HG03045 (cell line): ENCODE measurements at regions not wholly inside any gene's neighbourhood (a gene's known extent, or its start where the extent isn't known, plus 50 kb on each side); places are given as distances from the start of the nearest gene placed in this dataset.

Experiments
- ATAC-seq: cut with Tn5 transposase; IDR thresholded peaks from one replicate; pipeline ENCODE4 v1.9.1; 2021; ENCODE audit warnings: mild to moderate bottlenecking, moderate library complexity; ENCODE audit not compliant: unreplicated experiment

DNA sequence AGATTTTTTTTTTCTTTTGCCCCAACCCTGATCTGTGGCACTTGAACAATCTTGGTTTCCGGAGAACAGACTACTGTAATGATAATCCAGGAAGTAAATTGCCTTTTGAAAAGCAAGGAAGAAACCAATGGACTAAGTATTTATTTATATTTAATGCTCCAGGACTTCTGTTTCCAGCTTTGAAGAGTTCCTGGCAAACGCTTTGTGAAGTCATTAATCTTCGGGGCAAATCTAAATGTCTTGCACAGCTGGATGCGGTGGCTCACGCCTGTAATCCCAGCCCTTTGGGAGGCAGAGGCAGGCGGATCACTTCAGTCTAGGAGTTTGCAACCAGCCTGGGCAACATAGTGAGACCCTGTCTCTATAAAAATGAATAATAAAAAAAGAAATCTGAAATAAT is 135.1 kb upstream of the GATA6 start:
- ATAC-seq = no peak

DNA sequence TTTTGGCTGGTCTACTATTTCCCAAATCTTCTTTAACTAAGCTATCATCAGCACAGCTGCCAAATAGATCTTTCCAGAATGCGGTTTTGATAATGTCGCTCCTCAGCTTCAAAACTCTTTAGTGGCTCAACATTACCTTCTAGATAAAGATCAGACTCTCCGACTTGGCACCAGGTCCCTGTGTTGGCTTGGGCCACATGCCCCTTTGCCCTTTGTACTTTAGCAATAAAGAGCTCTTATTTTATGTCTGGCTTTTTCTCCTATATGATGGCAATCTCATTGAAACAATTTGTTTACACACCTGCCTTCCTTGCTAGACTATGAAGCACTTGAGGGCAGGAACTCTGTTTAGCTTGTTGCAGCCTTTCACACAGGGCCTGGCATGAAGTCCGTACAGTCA is 128.9 kb upstream of the GATA6 start:
- no peak for ATAC-seq

DNA sequence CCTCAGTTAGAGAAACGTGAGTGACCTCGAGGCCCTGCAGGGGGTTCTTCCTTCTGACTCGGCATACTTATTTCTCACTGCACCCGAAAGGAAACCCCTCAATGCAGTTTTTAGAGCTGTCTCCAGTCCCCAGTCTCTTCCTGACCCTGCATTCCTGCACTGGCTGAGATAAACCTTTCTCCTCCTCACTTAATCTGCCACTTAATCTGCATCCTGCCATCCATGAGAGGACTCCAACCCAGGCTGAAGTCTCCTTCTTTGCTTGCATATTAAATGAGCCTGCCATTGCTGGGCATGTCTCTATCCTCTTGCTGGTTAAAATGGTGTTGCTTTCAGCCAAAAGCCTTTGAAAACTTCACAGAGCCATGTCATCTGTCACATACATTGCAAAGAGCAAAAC is 125.6 kb upstream of the GATA6 start:
- ATAC-seq = no peak

DNA sequence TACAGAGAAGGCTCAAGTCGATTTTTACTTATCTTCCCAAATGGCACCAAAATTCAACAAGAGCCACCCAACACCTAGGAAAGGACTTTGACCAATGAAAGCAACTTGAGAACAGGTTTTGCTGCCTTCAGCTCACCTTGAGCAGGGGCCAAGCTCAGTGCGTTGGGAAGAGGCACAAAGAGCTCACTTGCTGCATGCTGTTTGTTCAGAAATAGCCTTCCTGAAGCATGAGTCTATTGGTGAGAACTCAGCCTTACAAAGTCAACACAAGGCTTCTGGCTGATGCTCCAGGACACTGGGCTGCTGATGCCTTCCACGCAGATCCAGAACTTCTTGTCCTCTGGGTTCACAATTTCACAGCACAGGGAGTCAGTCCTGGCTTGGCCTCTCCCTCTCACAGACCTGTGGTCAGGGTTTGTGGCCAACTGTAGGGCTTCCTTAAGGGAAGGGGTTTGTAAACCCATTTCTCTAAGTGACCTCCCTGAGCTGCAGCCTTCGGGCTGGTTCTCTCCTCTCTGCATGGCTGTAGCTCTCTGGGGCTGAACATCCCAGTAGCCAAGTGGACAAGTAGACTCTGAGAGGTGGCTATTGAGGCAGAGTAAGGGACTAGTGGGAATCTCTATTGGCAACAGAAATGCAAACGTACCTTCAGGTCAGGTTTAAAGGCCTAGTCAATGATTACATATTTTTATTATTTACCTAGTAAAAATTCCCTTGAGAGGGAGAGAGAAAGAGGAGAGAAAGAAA is 124.7 kb upstream of the GATA6 start:
- ATAC-seq = no peak

DNA sequence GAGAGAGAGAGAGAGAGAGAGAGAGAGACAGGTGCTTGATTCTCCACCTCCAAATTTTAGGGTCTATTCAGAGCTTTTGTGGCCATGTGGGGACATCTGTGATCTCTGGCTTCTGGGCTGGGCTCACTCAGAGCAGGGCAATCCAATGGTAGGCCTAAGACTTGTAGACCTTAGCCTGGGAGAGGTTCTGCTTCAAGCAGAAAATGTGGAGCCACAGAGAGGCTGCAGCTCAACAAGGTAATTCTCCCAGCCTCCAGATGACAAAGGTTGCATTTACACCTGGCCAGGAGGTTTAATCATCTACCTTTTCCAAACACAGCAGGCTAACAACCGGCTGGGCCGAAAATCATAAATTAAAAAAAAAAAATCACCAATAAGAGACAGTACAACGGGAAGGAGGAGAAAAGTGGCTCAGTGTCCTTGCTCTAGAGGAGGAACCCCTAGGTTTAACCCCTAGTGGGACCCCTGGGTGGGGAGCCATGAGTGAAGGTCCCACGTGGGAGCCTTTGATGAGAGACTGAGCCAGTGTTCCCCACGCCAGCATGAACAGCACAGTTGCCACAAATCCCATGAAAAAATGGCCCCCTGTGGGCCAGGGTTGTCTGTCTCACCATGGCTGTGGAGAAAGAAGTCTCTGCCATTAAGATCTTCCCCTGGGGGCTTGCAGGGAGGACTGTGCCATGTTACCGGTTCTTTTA is 124.0 kb upstream of the GATA6 start:
- ATAC-seq = no peak

DNA sequence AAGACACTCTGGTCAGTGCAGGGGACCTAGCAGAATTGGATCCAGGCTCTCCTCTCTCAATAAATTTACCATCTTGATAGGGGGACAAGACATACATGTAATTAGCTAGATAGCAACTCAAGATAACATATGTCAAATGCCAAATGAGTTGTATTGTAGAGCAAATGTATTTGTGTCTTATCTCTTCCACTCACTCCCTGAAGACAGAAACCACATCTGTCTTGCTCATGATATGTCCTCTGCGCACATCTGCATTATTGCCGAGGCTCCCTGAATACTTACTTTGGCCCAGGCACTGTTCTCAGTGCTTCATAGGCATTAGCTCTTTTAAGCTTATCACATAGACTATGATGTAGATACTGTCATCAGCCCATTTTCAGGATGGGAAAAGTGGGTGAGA is 122.9 kb upstream of the GATA6 start:
- ATAC-seq = no peak

DNA sequence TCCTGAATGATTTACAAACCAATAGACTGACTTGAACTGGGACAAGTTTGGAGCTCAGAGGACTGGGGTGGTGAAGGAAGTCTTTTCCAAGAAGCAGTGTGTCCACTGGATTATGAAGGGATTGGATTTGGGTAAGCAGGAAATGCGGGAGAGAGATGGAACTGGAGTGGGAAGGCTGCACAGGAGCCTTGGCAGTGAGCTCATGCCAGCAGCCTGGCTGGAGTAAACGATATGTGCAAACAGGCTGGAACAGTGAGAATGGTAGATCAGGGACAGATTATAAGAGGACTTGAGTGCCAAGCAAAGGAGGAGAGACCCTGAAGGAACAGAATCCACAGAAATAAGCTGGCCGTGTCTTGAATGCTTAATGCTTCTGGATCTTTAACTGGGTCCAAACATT is 121.9 kb upstream of the GATA6 start:
- no peak for ATAC-seq

DNA sequence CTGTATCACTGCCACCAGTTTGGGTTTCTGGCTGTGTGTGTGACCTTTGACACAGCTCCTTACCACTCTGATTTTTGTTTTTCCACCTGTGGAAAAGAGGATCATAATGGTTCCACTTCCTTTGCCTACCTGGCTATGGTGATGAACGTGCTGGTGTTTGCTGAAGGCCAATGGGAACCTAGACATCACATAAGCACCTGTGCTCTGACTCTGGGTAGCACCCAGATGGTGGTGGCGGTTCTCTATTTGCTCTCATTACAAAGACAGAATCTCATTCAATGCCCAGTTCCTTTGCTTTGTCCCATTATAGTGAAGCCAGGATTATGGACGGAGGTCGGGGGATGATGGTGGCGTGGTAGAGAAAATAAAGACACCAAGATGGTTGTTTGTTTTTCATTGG is 121.2 kb upstream of the GATA6 start:
- ATAC-seq = no peak

DNA sequence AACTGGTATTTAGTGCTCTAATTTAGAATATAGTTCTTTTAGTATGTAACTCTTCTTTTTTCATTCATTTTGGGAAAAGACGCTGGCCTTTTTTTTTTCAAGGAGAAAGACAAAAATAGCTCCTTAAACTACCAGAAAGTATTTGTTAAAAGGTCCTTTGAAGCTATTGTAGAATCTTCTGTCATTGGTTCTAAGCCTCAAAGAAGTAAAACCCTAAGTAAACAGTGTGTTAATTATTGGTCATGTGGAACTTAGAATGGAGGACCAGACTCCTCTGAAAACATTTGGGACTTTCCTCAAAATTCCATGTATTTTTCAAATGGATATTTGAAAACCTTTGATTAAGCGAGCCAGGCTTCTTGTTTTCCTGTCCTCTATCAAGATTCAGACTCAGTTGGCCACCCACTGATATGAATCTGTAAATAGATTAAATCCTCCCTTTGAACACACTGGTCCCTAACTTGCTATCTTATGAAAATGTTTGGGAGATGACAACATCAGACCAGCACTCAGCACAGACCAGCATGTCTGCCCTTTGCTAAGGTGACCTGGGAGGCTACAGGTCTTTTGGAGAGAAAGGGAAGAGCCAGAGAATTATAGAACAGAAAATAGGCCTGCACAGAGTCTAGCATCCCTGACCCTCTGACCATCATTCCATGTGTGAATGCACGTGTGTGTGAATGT is 120.3 kb upstream of the GATA6 start:
- no peak for ATAC-seq

DNA sequence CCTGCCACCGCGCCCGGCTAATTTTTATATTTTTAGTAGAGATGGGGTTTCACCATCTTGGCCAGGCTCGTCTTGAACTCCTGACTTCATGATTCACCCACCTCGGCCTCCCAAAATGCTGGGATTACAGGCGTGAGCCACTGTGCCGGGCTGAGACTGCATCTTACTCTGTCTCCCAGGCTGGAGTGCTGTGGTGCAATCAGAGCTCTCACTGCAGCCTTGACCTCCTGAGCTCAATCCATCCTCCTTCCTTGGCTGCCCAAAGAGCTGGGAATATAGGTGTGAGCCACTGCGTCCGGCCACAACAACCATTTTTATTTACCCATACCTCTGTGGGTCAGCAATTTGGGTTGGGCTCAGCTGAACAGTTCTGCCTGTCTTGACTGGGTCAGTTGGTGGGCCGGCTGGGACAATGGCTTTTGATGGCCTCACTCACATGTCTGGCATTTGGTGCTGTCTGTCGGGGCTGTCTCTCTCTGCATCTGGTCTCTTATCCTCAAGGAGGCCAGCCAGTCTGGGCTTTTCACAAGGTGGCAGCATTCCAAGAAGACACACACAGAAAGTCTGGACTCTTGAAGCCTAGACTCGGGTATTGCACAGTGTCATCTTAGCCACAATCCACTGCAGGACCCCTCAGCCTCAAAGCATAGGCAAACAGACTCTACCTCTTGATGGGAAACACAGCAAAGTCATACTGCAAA is 116.8 kb upstream of the GATA6 start:
- ATAC-seq = no peak

DNA sequence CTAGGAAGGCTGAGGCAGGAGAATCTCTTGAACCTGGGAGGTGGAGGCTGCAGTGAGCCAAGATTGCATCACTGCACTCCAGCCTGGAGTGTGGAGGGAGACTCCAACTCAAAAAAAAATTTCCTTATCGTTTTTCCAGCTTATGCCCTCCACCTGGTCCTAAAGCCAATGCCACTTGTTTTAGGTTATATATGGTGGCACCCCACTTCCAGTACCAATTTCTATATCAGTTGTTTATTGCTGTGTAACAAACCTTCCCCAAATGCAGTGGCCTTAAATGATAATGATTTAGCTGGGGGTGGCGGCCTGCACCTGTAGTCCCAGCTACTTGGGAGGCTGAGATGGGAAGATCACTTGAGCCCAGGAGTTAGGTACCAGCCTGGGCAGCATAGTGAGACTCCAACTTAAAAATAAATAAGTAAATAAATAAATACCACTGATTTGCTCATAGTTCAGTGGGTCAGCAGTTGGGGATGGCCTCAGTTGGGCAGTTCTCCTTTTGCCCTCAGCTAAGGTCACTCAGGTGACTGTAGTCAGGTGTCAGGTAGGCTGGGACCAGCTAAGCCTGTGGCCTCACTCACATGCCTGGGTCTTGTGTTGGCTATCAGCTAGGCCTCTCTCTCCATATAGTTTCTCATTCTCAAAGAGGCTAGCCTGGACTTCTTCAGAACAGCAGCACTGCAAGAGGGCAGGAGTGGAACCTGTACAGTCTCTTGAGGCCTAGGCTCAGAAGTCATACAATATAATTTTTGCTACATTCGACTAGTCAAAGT is 113.7 kb upstream of the GATA6 start:
- ATAC-seq = no peak

DNA sequence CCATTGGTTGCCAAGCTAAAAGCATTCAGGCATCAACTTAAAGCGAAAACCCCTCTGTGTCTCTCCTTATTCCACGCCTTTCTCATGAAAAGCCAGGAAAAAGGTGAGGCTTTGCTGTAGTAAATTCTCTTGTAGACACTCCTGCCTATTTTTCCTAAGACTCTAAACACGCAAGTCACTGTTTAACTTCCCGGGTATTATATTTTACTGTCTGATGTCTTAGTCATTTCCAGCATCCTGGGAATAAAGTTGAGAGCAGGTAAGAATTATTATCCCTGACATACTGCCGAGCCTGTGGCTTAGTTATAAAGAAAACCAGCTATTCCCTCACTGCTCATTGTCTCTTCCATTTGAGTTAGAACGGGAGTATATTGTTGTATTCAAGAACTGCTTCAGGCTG is 112.4 kb upstream of the GATA6 start:
- ATAC-seq = no peak

DNA sequence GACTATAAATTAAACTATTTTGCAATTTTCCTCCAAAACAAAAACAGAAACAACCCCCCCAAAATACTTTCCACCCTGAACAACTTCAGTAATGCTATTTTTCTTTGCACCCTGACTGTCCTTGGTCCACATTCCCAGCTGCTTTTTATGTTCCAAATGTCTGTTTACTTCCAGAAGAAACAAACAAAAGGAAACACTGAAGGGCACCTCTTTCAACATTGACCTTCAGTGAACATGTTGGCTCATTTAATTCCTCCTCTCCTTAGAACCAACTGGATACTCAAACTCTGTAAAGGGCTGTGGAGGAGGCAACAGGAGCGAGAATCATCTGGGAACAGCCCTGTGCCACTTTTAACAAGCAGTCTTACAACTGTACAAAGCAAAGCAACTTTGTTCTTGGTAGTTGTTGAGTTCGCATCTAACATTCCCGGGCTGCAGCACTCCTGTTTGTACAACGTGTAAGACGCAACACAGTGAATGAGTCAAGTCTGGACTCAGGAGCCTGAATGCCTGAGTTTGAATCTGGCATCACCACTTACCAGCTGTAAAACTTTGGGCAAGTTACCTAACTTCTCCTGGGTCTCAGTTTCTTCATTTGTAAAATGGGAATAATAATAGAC is 111.4 kb upstream of the GATA6 start:
- no peak for ATAC-seq

DNA sequence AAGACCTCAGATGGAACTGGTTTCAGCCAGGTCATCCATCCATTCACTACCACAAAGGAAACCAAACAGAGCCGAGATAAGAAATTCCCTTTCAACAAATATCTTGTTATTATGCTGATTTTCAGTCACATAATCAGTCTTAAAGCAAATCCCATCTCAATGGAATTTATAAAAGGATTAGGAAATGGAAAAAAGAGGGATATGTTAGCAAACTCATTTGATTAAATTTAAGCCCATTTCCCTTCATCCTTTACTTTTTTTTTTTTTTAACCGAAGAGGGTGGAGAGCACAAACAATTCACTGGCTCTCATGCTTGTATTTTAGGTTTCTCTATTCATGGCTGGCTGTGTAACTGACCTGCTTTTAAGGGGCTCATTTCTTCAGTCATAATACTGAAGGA is 109.0 kb upstream of the GATA6 start:
- no peak for ATAC-seq

DNA sequence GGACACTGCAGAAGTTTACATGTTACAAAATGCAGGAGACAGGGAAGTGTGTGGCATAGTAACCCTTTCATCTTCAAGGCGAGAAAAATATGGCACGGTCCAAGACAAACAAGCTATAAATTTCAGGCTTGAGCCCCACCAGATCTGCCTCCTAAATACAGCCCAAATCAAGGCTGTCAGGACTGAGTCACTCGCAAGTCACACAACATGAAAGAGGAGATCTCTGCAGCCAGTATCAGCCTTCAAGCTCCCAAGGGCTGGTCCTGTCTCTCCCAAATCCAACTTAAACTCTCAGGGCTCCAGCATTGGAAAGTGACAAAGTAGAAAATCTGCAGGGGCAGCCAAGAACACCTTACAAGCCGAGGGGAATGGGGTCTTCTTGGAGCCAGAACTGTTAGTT is 106.3 kb upstream of the GATA6 start:
- ATAC-seq = no peak

DNA sequence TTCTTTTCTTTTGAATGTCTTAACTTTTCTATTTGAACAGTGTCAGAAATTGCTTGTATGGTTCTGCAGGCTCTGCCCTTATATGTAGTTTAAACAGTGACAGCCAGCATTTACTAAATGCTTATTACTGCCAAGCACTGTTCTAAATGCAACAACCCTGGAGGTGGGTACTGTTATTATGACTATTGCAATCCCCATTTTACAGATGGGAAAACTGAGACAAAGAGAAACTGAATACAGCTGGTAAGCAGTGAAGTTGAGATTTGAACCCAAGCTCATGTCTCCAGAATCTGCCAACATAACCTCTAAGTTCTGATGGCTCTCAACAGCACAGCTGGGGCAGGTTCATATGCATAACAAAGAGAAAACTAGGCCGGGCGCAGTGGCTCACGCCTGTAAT is 105.7 kb upstream of the GATA6 start:
- ATAC-seq = no peak

DNA sequence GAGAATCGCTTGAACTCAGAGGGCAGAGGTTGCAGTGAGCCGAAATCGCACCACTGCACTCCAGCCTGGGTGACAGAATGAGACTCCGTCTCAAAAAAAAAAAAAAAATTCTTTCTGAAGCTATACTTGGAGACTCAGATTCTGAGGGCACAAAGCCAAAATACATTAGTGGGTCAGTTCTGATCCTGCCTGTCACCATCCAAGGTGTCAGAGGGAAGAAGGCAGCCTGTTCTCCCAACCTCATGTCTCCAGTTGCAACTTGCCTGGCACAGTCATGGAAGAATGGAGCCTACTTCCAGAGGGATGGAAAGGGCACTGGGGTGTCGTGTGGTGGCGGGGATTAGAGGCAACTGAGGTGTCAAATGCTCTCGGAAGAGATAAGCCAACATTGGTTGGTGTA is 104.8 kb upstream of the GATA6 start:
- ATAC-seq = no peak

DNA sequence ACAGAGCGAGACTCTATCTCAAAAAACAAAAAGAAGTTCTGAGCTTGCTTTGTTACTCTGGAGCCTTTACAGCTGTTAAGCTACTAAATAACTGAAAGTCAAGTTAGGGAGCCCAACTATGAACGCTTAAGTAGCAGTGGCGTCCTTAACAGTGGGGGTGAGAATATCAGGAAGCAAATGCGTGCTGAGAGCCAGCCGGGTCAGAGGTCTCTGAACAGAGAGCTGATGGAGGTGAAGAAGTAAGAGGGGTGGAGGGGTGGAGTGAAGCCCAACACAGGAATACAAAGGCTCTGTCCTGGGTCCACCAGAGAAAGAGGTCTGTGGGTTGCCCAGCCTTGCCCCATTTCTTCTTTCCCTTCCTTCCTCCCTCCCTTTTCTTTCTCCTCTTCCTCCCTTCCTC is 104.1 kb upstream of the GATA6 start:
- ATAC-seq = no peak

DNA sequence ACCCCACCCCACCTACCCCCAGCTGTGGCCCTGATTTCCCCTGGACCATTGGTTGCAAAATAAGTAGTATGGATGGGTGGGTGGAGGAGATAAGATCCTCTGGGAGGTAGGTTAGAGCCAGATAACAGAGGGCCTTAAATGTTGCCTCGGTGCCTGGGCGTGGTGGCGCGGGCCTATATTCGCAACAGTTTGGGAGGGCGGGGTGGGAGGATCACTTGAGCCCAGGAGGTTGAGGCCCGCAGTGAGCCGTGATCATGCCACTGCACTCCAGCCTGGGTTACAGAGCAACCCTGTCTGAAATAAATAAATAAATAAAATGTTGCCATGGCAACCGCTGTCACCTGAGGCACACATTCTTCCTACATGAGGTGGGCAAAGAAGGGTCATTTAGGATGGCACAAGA is 103.3 kb upstream of the GATA6 start:
- ATAC-seq = no peak

DNA sequence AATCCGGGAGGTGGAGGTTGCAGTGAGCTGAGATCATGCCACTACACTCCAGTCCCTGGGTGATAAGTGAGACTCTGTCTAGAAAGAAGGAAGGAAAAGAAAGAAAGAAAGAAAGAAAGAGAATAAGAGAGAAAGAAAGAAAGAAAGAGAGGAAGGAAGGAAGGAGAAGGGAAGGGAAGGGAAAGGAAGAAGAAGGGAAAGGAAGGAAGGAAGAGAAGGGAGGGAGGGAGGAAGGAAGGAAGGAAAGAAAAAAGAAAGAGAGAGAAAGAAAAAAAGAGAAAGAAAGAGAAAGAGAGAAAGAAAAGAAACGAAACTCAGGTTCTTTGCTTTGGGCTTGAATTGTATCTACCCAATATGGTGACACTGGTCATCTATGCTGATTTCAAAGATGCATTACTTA is 102.3 kb upstream of the GATA6 start:
- no peak for ATAC-seq
